Skeletal muscle tissue (tissue), 3 donors: ENCODE measurements at regions not wholly inside any gene's neighbourhood (a gene's known extent, or its start where the extent isn't known, plus 50 kb on each side); places are given as distances from the start of the nearest gene placed in this dataset.

Experiments used
- H3K27ac ChIP-seq: one replicate; pipeline ENCODE4 v1.7.0; 2013; ENCODE audit warnings: mild to moderate bottlenecking, low read depth, low read length, inconsistent platforms
- H3K27me3 ChIP-seq, 3 donors: one replicate each; pipeline ENCODE4 v1.7.0; 2013; ENCODE audit warnings: low read length in 3 of 3; ENCODE audit not compliant: control insufficient read depth in 3 of 3, insufficient read depth in 3 of 3
- H3K36me3 ChIP-seq, 3 donors: one replicate each; pipeline ENCODE4 v1.7.0; 2013; ENCODE audit warnings: low read length in 3 of 3; ENCODE audit not compliant: control insufficient read depth in 3 of 3, insufficient read depth in 3 of 3
- H3K4me1 ChIP-seq, 3 donors: one replicate each; pipeline ENCODE4 v1.7.0; 2013; ENCODE audit warnings: low read length in 3 of 3, mild to moderate bottlenecking in 3 of 3; ENCODE audit not compliant: control insufficient read depth in 3 of 3, insufficient read depth in 3 of 3
- H3K4me3 ChIP-seq, 3 donors: one replicate each; pipeline ENCODE4 v1.7.0; 2013; ENCODE audit warnings: low read length in 3 of 3
- H3K9ac ChIP-seq, 3 donors: one replicate each; pipeline ENCODE4 v1.7.0; 2013; ENCODE audit warnings: low read length in 3 of 3, mild to moderate bottlenecking in 3 of 3, moderate library complexity in 2 of 3, low read depth in 1 of 3
- H3K9me3 ChIP-seq, 3 donors: one replicate each; pipeline ENCODE4 v1.7.0; 2013; ENCODE audit warnings: low read length in 3 of 3; ENCODE audit not compliant: control insufficient read depth in 3 of 3
- donor health status: Osteomylitis.

DNA sequence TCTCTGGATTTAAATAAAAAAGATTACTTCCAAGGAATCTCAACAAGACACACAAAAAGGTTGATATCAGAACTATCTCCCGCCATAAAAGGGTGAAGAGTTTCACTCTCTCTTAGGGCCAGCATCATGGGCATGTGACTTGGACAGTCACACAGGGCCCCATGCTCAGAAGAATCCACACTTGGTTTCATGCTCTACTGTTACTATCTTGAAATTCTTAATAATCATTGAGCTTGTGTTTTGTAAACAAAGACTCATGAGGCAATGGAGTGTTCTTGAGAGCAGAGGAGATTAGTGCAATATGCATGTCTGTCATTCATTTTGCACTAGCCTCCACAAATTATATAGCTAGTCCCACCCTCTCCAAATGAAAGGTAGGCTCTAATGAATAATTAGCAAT is 58.4 kb downstream of the HMHB1 start:
- no peaks in the 10 kb centered on the region for H3K36me3 ChIP-seq
- H3K9me3 ChIP-seq = no peaks in the 10 kb centered on the region
- no peak overlapping the region for H3K9ac ChIP-seq
- no peak overlapping the region for H3K27ac ChIP-seq
- H3K4me3 ChIP-seq = no peak overlapping the region
- H3K4me1 ChIP-seq = peaks cover 18 to 22% (median 22%) of the 10 kb centered on the region in 3 donors
- H3K27me3 ChIP-seq = no peaks in the 10 kb centered on the region

DNA sequence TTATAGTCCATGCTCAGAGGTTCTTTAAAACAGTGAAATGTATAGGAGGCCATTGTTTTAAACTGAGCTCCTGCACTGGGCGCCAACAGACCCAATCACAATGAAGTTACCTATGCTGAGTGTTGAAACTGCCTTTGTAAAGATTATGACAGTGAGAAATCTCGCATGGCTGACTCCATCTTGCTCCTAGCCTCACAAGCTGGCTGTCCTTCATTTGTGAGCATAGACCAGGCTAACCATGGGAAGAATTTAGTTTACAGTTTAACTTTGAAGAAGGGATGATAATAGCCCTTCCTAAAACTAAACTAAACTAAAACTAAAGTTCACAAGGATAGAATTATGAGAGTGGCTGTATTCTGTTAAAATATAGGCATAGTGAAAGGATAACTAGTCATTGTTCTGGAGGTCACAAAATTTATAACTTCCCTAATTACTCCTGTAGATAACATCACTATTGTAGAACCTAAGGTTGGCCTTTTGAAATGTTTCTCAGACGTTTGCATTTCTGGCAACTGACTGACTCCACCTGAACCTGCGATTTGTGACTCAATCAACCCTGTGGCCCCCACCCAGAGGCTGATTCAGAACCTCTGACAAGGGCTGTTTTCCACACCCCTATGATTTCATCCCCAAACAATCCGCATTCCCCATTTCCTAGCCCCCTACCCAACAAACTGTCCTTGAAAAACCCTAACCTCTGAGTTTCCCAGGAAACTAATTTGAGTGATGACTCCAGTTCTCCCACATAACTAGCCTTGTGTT is 59.1 kb downstream of the HMHB1 start:
- Histone ChIP-seq H3K27me3 (no peaks in the 10 kb centered on the region), H3K4me3 (no peak overlapping the region), H3K9me3 (no peaks in the 10 kb centered on the region), H3K27ac (no peak overlapping the region), H3K4me1 (peaks cover 13 to 17% (median 15%) of the 10 kb centered on the region in 3 donors), H3K36me3 (no peaks in the 10 kb centered on the region), H3K9ac (no peak overlapping the region)

DNA sequence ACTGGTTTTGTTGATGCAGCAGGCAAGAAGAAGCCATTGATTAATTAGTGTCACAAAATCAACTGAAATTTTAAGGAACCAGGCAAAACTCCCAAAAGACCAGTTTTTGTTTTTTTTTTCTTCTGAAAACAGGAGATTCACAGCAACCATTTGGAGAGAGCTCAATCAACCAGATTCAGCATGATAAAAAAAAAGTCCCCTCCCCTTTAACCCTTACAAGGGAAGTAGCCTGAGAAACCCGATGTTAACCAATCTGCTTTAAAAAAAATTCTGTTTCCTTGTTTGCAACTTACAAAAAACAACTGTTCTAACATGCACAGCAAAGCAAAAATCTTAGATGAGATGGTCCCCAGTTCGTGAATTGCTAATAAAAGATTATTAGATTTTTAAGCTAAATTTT is 59.7 kb downstream of the HMHB1 start:
- Histone ChIP-seq H3K9me3 (no peaks in the 10 kb centered on the region), H3K4me1 (peaks cover 9 to 13% (median 11%) of the 10 kb centered on the region in 3 donors), H3K36me3 (no peaks in the 10 kb centered on the region), H3K4me3 (no peak overlapping the region), H3K9ac (no peak overlapping the region), H3K27me3 (no peaks in the 10 kb centered on the region), H3K27ac (no peak overlapping the region)

DNA sequence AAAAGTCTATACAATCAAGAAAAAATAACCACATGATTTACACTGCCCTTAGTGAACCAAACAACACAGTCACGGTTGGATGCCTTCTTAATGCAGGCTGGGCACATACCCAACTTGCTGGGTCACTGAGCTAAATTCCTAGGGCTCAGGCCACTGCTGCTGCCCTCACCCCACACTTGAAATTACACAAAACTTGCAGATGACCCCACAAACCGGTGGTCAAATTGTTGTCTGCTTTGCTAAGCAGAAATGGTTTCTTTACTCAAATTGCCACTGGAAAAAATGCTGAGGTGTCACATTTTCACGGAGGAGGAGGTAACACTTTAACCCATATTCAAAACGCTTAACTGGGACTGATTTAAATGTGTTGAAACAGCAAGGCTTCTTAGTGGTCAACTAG is 62.4 kb downstream of the HMHB1 start:
- no peaks in the 10 kb centered on the region for H3K27me3 ChIP-seq

DNA sequence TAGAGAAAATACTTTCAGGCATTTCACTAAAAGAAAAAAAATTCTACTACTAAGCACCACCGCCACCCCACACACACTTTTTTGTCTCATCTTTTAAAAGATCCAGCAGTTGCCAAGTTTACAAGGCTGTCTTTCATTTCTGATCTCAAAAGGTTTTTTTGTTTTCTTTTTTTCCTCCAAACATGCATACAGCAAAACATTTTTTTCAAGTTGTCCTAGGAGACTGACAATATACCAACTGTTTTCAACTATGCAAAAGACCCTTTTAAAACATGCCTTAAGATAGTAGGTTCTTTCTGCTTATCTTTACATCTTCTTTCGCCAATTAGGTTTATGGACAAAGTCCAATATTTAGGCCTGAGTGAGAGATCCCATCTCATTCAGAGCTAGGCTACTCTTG is 65.2 kb downstream of the HMHB1 start:
- no peak overlapping the region for H3K27ac ChIP-seq
- H3K36me3 ChIP-seq = no peaks in the 10 kb centered on the region
- no peak overlapping the region for H3K9ac ChIP-seq
- no peak overlapping the region for H3K4me3 ChIP-seq
- H3K9me3 ChIP-seq = no peaks in the 10 kb centered on the region
- H3K4me1 ChIP-seq = peaks cover 9 to 13% (median 11%) of the 10 kb centered on the region in 3 donors
- H3K27me3 ChIP-seq = no peaks in the 10 kb centered on the region

More for the DNA sequence above, 62.4 kb downstream of the HMHB1 start:
- no peak overlapping the region for H3K27ac ChIP-seq
- H3K9ac ChIP-seq = no peak overlapping the region
- peaks cover 9 to 13% (median 11%) of the 10 kb centered on the region in 3 donors for H3K4me1 ChIP-seq
- H3K9me3 ChIP-seq = no peaks in the 10 kb centered on the region
- H3K4me3 ChIP-seq = no peak overlapping the region
- H3K36me3 ChIP-seq = no peaks in the 10 kb centered on the region

- Histone ChIP-seq H3K36me3 (no peaks in the 10 kb centered on the region), H3K9ac (no peak overlapping the region), H3K4me3 (no peak overlapping the region), H3K9me3 (no peaks in the 10 kb centered on the region), H3K27me3 (no peaks in the 10 kb centered on the region), H3K27ac (no peak overlapping the region), H3K4me1 (peaks cover 9 to 12% (median 11%) of the 10 kb centered on the region in 3 donors)
These were observed 66.5 kb downstream of the HMHB1 start for GRCh38 chr5:143878430-143878829.

GRCh38 chr5:143879646-143880045 is 67.7 kb downstream of the HMHB1 start:
- Histone ChIP-seq H3K4me3 (no peak overlapping the region), H3K27me3 (no peaks in the 10 kb centered on the region), H3K27ac (no peak overlapping the region), H3K4me1 (peaks cover 0 to 2% (median 1%) of the 10 kb centered on the region in 3 donors), H3K9me3 (no peaks in the 10 kb centered on the region), H3K9ac (no peak overlapping the region), H3K36me3 (no peaks in the 10 kb centered on the region)

GRCh38 chr5:143880178-143880577 is 68.2 kb downstream of the HMHB1 start:
- no peak overlapping the region for H3K27ac ChIP-seq
- H3K4me1 ChIP-seq = no peaks in the 10 kb centered on the region

DNA sequence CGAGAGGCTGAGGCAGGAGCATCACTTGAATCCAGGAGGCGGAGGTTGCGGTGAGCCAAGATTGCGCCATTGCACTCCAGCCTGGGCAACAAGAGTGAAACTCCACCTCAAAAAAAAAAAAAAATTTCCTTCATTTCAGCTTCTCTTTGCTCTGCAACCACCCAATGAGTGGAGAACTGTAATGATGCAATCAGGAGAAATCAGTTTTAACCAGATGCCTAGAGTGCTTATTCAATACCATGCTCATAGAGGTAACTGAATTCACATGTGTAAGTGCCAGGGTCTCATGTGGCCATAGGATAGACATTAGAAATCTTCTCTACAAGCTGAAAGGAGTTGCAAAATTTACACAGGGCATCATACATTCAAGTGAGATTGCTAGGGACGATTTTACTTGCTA is 70.6 kb downstream of the HMHB1 start:
- H3K9ac ChIP-seq = no peak overlapping the region

More at GRCh38 chr5:143880178-143880577, 68.2 kb downstream of the HMHB1 start:
- H3K27me3 ChIP-seq = no peaks in the 10 kb centered on the region
- no peak overlapping the region for H3K9ac ChIP-seq
- H3K4me3 ChIP-seq = no peak overlapping the region
- no peaks in the 10 kb centered on the region for H3K9me3 ChIP-seq
- H3K36me3 ChIP-seq = no peaks in the 10 kb centered on the region

GRCh38 chr5:143886096-143886495 is 74.1 kb downstream of the HMHB1 start:
- Histone ChIP-seq H3K36me3 (no peaks in the 10 kb centered on the region), H3K9ac (no peak overlapping the region), H3K9me3 (no peaks in the 10 kb centered on the region), H3K4me1 (peaks cover 12 to 31% (median 15%) of the 10 kb centered on the region in 3 donors), H3K27ac (no peak overlapping the region), H3K4me3 (no peak overlapping the region), H3K27me3 (no peaks in the 10 kb centered on the region)

More for the DNA sequence above, 70.6 kb downstream of the HMHB1 start:
- peaks cover 4 to 12% (median 8%) of the 10 kb centered on the region in 3 donors for H3K4me1 ChIP-seq
- H3K4me3 ChIP-seq = no peak overlapping the region
- no peaks in the 10 kb centered on the region for H3K36me3 ChIP-seq
- H3K27ac ChIP-seq = no peak overlapping the region
- no peaks in the 10 kb centered on the region for H3K9me3 ChIP-seq
- H3K27me3 ChIP-seq = no peaks in the 10 kb centered on the region
